ENCODE measurements at regions not wholly inside any gene's neighbourhood (a gene's known extent, or its start where the extent isn't known, plus 50 kb on each side); places are given as distances from the start of the nearest gene placed in this dataset.

- no peaks in the 10 kb centered on the region for H3K27me3 Mint-ChIP-seq (ENCODE audit: low read depth in 3 of 3)
- Histone ChIP-seq H3K27ac (ENCODE audit: low read depth in 1 of 2, low read length in 2 of 2) (no peak overlapping the region), H3K4me2 (replicated peaks; ENCODE audit: extremely low read depth, low read length, poor library complexity, severe bottlenecking) (no peak overlapping the region), H3K36me3 (replicated peaks in 1 of 2; ENCODE audit: control insufficient read depth in 1 of 2, insufficient read depth in 2 of 2, low read length in 2 of 2) (no peaks in the 10 kb centered on the region), H2AFZ (ENCODE audit: insufficient read depth, low read depth, low read length, poor library complexity, severe bottlenecking) (no peak overlapping the region), H3K27me3 (ENCODE audit: control insufficient read depth in 2 of 2, insufficient read depth in 2 of 2, low read length in 2 of 2) (no peaks in the 10 kb centered on the region), H3K79me2 (ENCODE audit: insufficient read depth, low read length) (no peaks in the 10 kb centered on the region), H3K9me3 (replicated peaks in 1 of 2; ENCODE audit: control insufficient read depth in 1 of 2, insufficient read depth in 1 of 2, low read length in 2 of 2) (no peaks in the 10 kb centered on the region), H3K4me3 (replicated peaks in 1 of 3; ENCODE audit: low read depth in 2 of 3, low read length in 3 of 3) (no peak overlapping the region), H3K4me1 (ENCODE audit: control insufficient read depth in 1 of 2, insufficient read depth in 2 of 2, low read length in 2 of 2) (no peaks in the 10 kb centered on the region), H4K20me1 (ENCODE audit: insufficient read depth, low read length) (no peaks in the 10 kb centered on the region), H3K9ac (ENCODE audit: insufficient read depth, low read length, poor library complexity, severe bottlenecking) (no peak overlapping the region)
- no peak for DNase-seq
- H3K4me1 Mint-ChIP-seq, result no peaks in the 10 kb centered on the region
- no peaks in the 10 kb centered on the region for H3K36me3 Mint-ChIP-seq
- no CpG with 5 or more reads among the region's 1 CpG for WGBS (ENCODE audit: insufficient coverage)
- no peak for TF ChIP-seq CTCF (IDR thresholded peaks at IDR 0.05)
- H3K27ac Mint-ChIP-seq, result no peak overlapping the region
- intact Hi-C loops (cut with micrococcal nuclease), result no loop called here
- H3K9me3 Mint-ChIP-seq, result peaks cover 0 to 6% (median 2%) of the 10 kb centered on the region in 7 donors
- no peak overlapping the region for H3K4me3 Mint-ChIP-seq
These were observed 103.8 kb upstream of the FBN2 start for GRCh38 chr5:128641861-128642260.

GRCh38 chr5:128644863-128645262 is 106.8 kb upstream of the FBN2 start:
- no peak overlapping the region for H3K27ac Mint-ChIP-seq
- no peaks in the 10 kb centered on the region for H3K4me1 ChIP-seq (ENCODE audit: control insufficient read depth in 1 of 2, insufficient read depth in 2 of 2, low read length in 2 of 2)
- no peaks in the 10 kb centered on the region for H3K9me3 ChIP-seq (replicated peaks in 1 of 2; ENCODE audit: control insufficient read depth in 1 of 2, insufficient read depth in 1 of 2, low read length in 2 of 2)
- no peaks in the 10 kb centered on the region for H3K36me3 ChIP-seq (replicated peaks in 1 of 2; ENCODE audit: control insufficient read depth in 1 of 2, insufficient read depth in 2 of 2, low read length in 2 of 2)
- no peak overlapping the region for H3K9ac ChIP-seq (ENCODE audit: insufficient read depth, low read length, poor library complexity, severe bottlenecking)
- intact Hi-C loops (cut with micrococcal nuclease), result no loop called here
- H4K20me1 ChIP-seq (ENCODE audit: insufficient read depth, low read length), result no peaks in the 10 kb centered on the region
- no CpG with 5 or more reads among the region's 4 CpGs for WGBS (ENCODE audit: insufficient coverage)
- H3K4me2 ChIP-seq (replicated peaks; ENCODE audit: extremely low read depth, low read length, poor library complexity, severe bottlenecking), result no peak overlapping the region
- DNase-seq, result no peak
- H3K79me2 ChIP-seq (ENCODE audit: insufficient read depth, low read length), result no peaks in the 10 kb centered on the region
- peaks cover 0 to 2% (median 0%) of the 10 kb centered on the region in 7 donors for H3K9me3 Mint-ChIP-seq
- TF ChIP-seq CTCF (IDR thresholded peaks at IDR 0.05), result no peak
- no peak overlapping the region for H2AFZ ChIP-seq (ENCODE audit: insufficient read depth, low read depth, low read length, poor library complexity, severe bottlenecking)
- no peaks in the 10 kb centered on the region for H3K36me3 Mint-ChIP-seq
- H3K27ac ChIP-seq (ENCODE audit: low read depth in 1 of 2, low read length in 2 of 2), result no peak overlapping the region
- H3K4me3 ChIP-seq (replicated peaks in 1 of 3; ENCODE audit: low read depth in 2 of 3, low read length in 3 of 3), result no peak overlapping the region
- no peaks in the 10 kb centered on the region for H3K4me1 Mint-ChIP-seq
- no peak overlapping the region for H3K4me3 Mint-ChIP-seq
- no peaks in the 10 kb centered on the region for H3K27me3 ChIP-seq (ENCODE audit: control insufficient read depth in 2 of 2, insufficient read depth in 2 of 2, low read length in 2 of 2)
- H3K27me3 Mint-ChIP-seq (ENCODE audit: low read depth in 3 of 3), result no peaks in the 10 kb centered on the region
